ENCODE measurements at regions not wholly inside any gene's neighbourhood (a gene's known extent, or its start where the extent isn't known, plus 50 kb on each side); places are given as distances from the start of the nearest gene placed in this dataset.

GRCh38 chr6:96391776-96392360 is 129.7 kb upstream of the UFL1 start:
- TF ChIP-seq CTCF (IDR thresholded peaks at IDR 0.05) = no peak
- TF ChIP-seq POLR2A (IDR thresholded peaks at IDR 0.05) = no peak

Data from body of pancreas (tissue), 4 donors.